DOHH2 (cell line): ENCODE measurements at regions not wholly inside any gene's neighbourhood (a gene's known extent, or its start where the extent isn't known, plus 50 kb on each side); places are given as distances from the start of the nearest gene placed in this dataset.

ENCODE experiments used
- H3F3A ChIP-seq: fragments of 200-600 bp; sonication (generic), shearing (Covaris generic); 2 replicates; pipeline ENCODE4 v1.6.0; 2016; ENCODE audit warnings: antibody characterized with exemption, mild to moderate bottlenecking; ENCODE audit not compliant: control insufficient read depth, insufficient read depth
- H3K27ac ChIP-seq: fragments of 200-600 bp; sonication (generic); 2 replicates; pipeline ENCODE4 v1.5.1; 2014; ENCODE audit warnings: low read depth, mild to moderate bottlenecking, low read length, moderate library complexity
- H3K27me3 ChIP-seq: fragments of 200-600 bp; sonication (generic); 2 replicates; pipeline ENCODE4 v1.6.1; 2014; ENCODE audit warnings: mild to moderate bottlenecking, low read length, mixed read lengths; ENCODE audit not compliant: control insufficient read depth
- H3K36me3 ChIP-seq: fragments of 200-600 bp; sonication (generic); 2 replicates; pipeline ENCODE4 v1.6.1; 2014; ENCODE audit warnings: mild to moderate bottlenecking, low read length, moderate library complexity, mixed read lengths; ENCODE audit not compliant: control insufficient read depth
- H3K4me1 ChIP-seq: fragments of 200-600 bp; sonication (generic); 2 replicates; pipeline ENCODE4 v1.6.1; 2014; ENCODE audit warnings: mild to moderate bottlenecking, low read length, mixed read lengths; ENCODE audit not compliant: control insufficient read depth
- H3K4me2 ChIP-seq: fragments of 200-600 bp; sonication (generic); 2 replicates; pipeline ENCODE4 v1.6.0; 2014; ENCODE audit warnings: mild to moderate bottlenecking, low read length, moderate library complexity
- H3K4me3 ChIP-seq: fragments of 200-600 bp; sonication (generic); 2 replicates; pipeline ENCODE4 v1.5.1; 2014; ENCODE audit warnings: mild to moderate bottlenecking, low read length, mixed read lengths
- H3K79me2 ChIP-seq: fragments of 200-600 bp; sonication (generic); 2 replicates; pipeline ENCODE4 v1.6.1; 2014; ENCODE audit warnings: mild to moderate bottlenecking, low read length, mixed read lengths; ENCODE audit not compliant: control insufficient read depth
- H3K9me2 ChIP-seq: fragments of 200-600 bp; sonication (generic); replicated peaks from 2 replicates; pipeline ENCODE4 v1.6.1; 2014; ENCODE audit warnings: mild to moderate bottlenecking, low read length, mixed read lengths; ENCODE audit not compliant: control insufficient read depth
- H3K9me3 ChIP-seq: fragments of 200-600 bp; sonication (generic); 2 replicates; pipeline ENCODE4 v1.6.1; 2014; ENCODE audit warnings: antibody characterized with exemption, low read length, mixed read lengths; ENCODE audit not compliant: control insufficient read depth, insufficient read depth
- H4K20me1 ChIP-seq: fragments of 200-600 bp; sonication (generic); 2 replicates; pipeline ENCODE4 v1.6.0; 2014; ENCODE audit warnings: low read depth, mild to moderate bottlenecking, antibody characterized with exemption, low read length, moderate library complexity; ENCODE audit not compliant: control insufficient read depth, insufficient read depth
- CTCF ChIP-seq: fragments of 200-600 bp; sonication (generic); IDR thresholded peaks from one replicate; pipeline ENCODE4 v1.5.1; 2014; ENCODE audit warnings: antibody characterized with exemption, mild to moderate bottlenecking, low read depth, low read length; ENCODE audit not compliant: poor library complexity, severe bottlenecking
- EZH2phosphoT487 ChIP-seq: fragments of 200-600 bp; sonication (generic); IDR thresholded peaks from 2 replicates; pipeline ENCODE4 v1.6.1; 2017; ENCODE audit warnings: borderline replicate concordance, mild to moderate bottlenecking, antibody characterized with exemption, low read length, moderate library complexity, mixed read lengths

GRCh38 chr3:118171236-118171852 is 863.3 kb downstream of the IGSF11 start:
- Histone ChIP-seq H3K27ac (no peak overlapping the region), H3K36me3 (no peaks in the 10 kb centered on the region), H3K9me3 (peaks cover 3% of the 10 kb centered on the region; the same call in 1 of the 2 replicates), H3K4me1 (no peaks in the 10 kb centered on the region), H3K4me2 (no peak overlapping the region), H3K9me2 (no peaks in the 10 kb centered on the region), H3K4me3 (no peak overlapping the region), H3K79me2 (no peaks in the 10 kb centered on the region), H3F3A (no peaks in the 10 kb centered on the region), H3K27me3 (no peaks in the 10 kb centered on the region), H4K20me1 (no peaks in the 10 kb centered on the region)
- TF ChIP-seq EZH2phosphoT487, result no peak
- no peak for TF ChIP-seq CTCF

DNA sequence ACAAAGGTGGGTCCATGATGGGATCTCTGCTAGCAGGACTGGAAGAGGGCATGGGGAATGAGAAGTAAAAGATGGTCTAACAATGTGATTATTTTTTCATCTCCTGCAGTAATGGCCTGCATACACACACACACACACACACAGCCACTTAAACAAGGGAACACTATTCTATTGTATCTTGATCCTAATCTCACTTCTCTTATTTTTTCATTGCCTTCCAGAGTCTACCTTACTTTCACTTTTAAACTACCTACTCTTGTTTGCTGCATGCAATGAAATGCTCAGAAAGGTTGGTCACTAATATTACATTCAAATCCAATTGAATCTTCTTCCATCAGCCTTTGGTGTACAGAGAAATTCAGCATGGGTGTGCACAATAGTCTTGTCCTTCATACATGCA is 853.8 kb downstream of the IGSF11 start:
- Histone ChIP-seq H3K9me2 (no peaks in the 10 kb centered on the region), H3K4me3 (no peak overlapping the region), H3F3A (no peaks in the 10 kb centered on the region), H3K27me3 (no peaks in the 10 kb centered on the region), H3K4me1 (no peaks in the 10 kb centered on the region), H3K79me2 (no peaks in the 10 kb centered on the region), H3K36me3 (no peaks in the 10 kb centered on the region), H3K4me2 (no peak overlapping the region), H3K27ac (no peak overlapping the region), H4K20me1 (no peaks in the 10 kb centered on the region), H3K9me3 (no peaks in the 10 kb centered on the region)
- TF ChIP-seq CTCF (no peak), EZH2phosphoT487 (no peak)

GRCh38 chr3:118181274-118181673 is 853.4 kb downstream of the IGSF11 start:
- Histone ChIP-seq H3F3A (no peaks in the 10 kb centered on the region), H3K9me3 (no peaks in the 10 kb centered on the region), H3K9me2 (no peaks in the 10 kb centered on the region), H3K36me3 (no peaks in the 10 kb centered on the region), H3K27ac (no peak overlapping the region), H3K79me2 (no peaks in the 10 kb centered on the region), H3K27me3 (no peaks in the 10 kb centered on the region), H3K4me2 (no peak overlapping the region), H3K4me3 (no peak overlapping the region), H4K20me1 (no peaks in the 10 kb centered on the region), H3K4me1 (no peaks in the 10 kb centered on the region)
- TF ChIP-seq EZH2phosphoT487, result no peak
- TF ChIP-seq CTCF, result no peak
